ENCODE measurements at regions not wholly inside any gene's neighbourhood (a gene's known extent, or its start where the extent isn't known, plus 50 kb on each side); places are given as distances from the start of the nearest gene placed in this dataset.
"Not testable (repeated sequence)": the region's sequence is repeated elsewhere in the genome, so short reads cannot be mapped to it uniquely, and the experiment has no call there.

- DNase-seq (ENCODE audit: extremely low spot score) = no peak
- 76% methylated on average over 6 of the region's 6 CpGs for WGBS
Observed at GRCh38 chr18:25561918-25562317, 210.0 kb upstream of the ZNF521 start.

GRCh38 chr18:25560369-25560768 lies 208.4 kb upstream of the ZNF521 start:
- DNase-seq (ENCODE audit: extremely low spot score) = no peak
- WGBS = 42% methylated on average over 4 of the region's 4 CpGs
- no peak overlapping the region for H3K27ac ChIP-seq (ENCODE audit: low read depth)
- H3K4me3 ChIP-seq (ENCODE audit: low read depth, low read length) = no peak overlapping the region
- no peaks in the 10 kb centered on the region for H3K4me1 ChIP-seq (ENCODE audit: insufficient read depth)
- no peaks in the 10 kb centered on the region for H3K36me3 ChIP-seq (ENCODE audit: insufficient read depth)

More at GRCh38 chr18:25561918-25562317, 210.0 kb upstream of the ZNF521 start:
- Histone ChIP-seq H3K4me3 (ENCODE audit: low read depth, low read length) (no peak overlapping the region), H3K4me1 (ENCODE audit: insufficient read depth) (no peaks in the 10 kb centered on the region), H3K27ac (ENCODE audit: low read depth) (no peak overlapping the region), H3K36me3 (ENCODE audit: insufficient read depth) (no peaks in the 10 kb centered on the region)

GRCh38 chr18:25557011-25557410 lies 205.0 kb upstream of the ZNF521 start:
- 59% methylated on average over 7 of the region's 7 CpGs for WGBS
- Histone ChIP-seq H3K4me1 (ENCODE audit: insufficient read depth) (no peaks in the 10 kb centered on the region), H3K36me3 (ENCODE audit: insufficient read depth) (no peaks in the 10 kb centered on the region), H3K4me3 (ENCODE audit: low read depth, low read length) (no peak overlapping the region), H3K27ac (ENCODE audit: low read depth) (no peak overlapping the region)
- DNase-seq (ENCODE audit: extremely low spot score) = no peak

GRCh38 chr18:25553631-25554263 lies 201.8 kb upstream of the ZNF521 start:
- 98% methylated on average over 1 of the region's 1 CpG for WGBS
- Histone ChIP-seq H3K4me1 (ENCODE audit: insufficient read depth) (no peaks in the 10 kb centered on the region), H3K4me3 (ENCODE audit: low read depth, low read length) (no peak overlapping the region), H3K36me3 (ENCODE audit: insufficient read depth) (no peaks in the 10 kb centered on the region), H3K27ac (ENCODE audit: low read depth) (no peak overlapping the region)
- DNase-seq (ENCODE audit: extremely low spot score) = no peak

- Histone ChIP-seq H3K4me1 (ENCODE audit: insufficient read depth) (no peaks in the 10 kb centered on the region), H3K27ac (ENCODE audit: low read depth) (no peak overlapping the region), H3K4me3 (ENCODE audit: low read depth, low read length) (no peak overlapping the region), H3K36me3 (ENCODE audit: insufficient read depth) (no peaks in the 10 kb centered on the region)
- 88% methylated on average over 2 of the region's 2 CpGs for WGBS
- DNase-seq (ENCODE audit: extremely low spot score) = no peak
Observed at GRCh38 chr18:25544546-25545287, 192.8 kb upstream of the ZNF521 start.

- Histone ChIP-seq H3K27ac (ENCODE audit: low read depth) (no peak overlapping the region), H3K4me3 (ENCODE audit: low read depth, low read length) (no peak overlapping the region), H3K4me1 (ENCODE audit: insufficient read depth) (no peaks in the 10 kb centered on the region), H3K36me3 (ENCODE audit: insufficient read depth) (no peaks in the 10 kb centered on the region)
- DNase-seq (ENCODE audit: extremely low spot score) = no peak
- 85% methylated on average over 7 of the region's 7 CpGs for WGBS
Observed at GRCh38 chr18:25538175-25538922, 186.4 kb upstream of the ZNF521 start.

- WGBS = 97% methylated on average over 1 of the region's 1 CpG
- no peak for DNase-seq (ENCODE audit: extremely low spot score)
- no peak overlapping the region for H3K4me3 ChIP-seq (ENCODE audit: low read depth, low read length)
- H3K27ac ChIP-seq (ENCODE audit: low read depth) = no peak overlapping the region
- H3K4me1 ChIP-seq (ENCODE audit: insufficient read depth) = no peaks in the 10 kb centered on the region
- no peaks in the 10 kb centered on the region for H3K36me3 ChIP-seq (ENCODE audit: insufficient read depth)
Observed at GRCh38 chr18:25535495-25535894, 183.5 kb upstream of the ZNF521 start.

- Histone ChIP-seq H3K4me3 (ENCODE audit: low read depth, low read length) (no peak overlapping the region), H3K36me3 (ENCODE audit: insufficient read depth) (no peaks in the 10 kb centered on the region), H3K4me1 (ENCODE audit: insufficient read depth) (no peaks in the 10 kb centered on the region), H3K27ac (ENCODE audit: low read depth) (no peak overlapping the region)
- DNase-seq (ENCODE audit: extremely low spot score) = no peak
- 27% methylated on average over 1 of the region's 1 CpG for WGBS
Observed at GRCh38 chr18:25534401-25534800, 182.4 kb upstream of the ZNF521 start.

GRCh38 chr18:25533218-25533617 lies 181.3 kb upstream of the ZNF521 start:
- Histone ChIP-seq H3K36me3 (ENCODE audit: insufficient read depth) (no peaks in the 10 kb centered on the region), H3K27ac (ENCODE audit: low read depth) (no peak overlapping the region), H3K4me3 (ENCODE audit: low read depth, low read length) (no peak overlapping the region), H3K4me1 (ENCODE audit: insufficient read depth) (no peaks in the 10 kb centered on the region)
- no peak for DNase-seq (ENCODE audit: extremely low spot score)
- WGBS = 91% methylated on average over 4 of the region's 4 CpGs

- no peak overlapping the region for H3K27ac ChIP-seq (ENCODE audit: low read depth)
- DNase-seq (ENCODE audit: extremely low spot score) = no peak
- H3K4me3 ChIP-seq (ENCODE audit: low read depth, low read length) = no peak overlapping the region
- WGBS = 64% methylated on average over 3 of the region's 3 CpGs
- H3K4me1 ChIP-seq (ENCODE audit: insufficient read depth) = no peaks in the 10 kb centered on the region
- no peaks in the 10 kb centered on the region for H3K36me3 ChIP-seq (ENCODE audit: insufficient read depth)
Observed at GRCh38 chr18:25531207-25531606, 179.2 kb upstream of the ZNF521 start.

GRCh38 chr18:25525789-25526188 lies 173.8 kb upstream of the ZNF521 start:
- not testable (repeated sequence) for H3K4me3 ChIP-seq (ENCODE audit: low read depth, low read length); H3K36me3 ChIP-seq (ENCODE audit: insufficient read depth); DNase-seq (ENCODE audit: extremely low spot score); H3K4me1 ChIP-seq (ENCODE audit: insufficient read depth); H3K27ac ChIP-seq (ENCODE audit: low read depth)
- 57% methylated on average over 1 of the region's 1 CpG for WGBS

GRCh38 chr18:25518716-25519053 lies 166.7 kb upstream of the ZNF521 start:
- Histone ChIP-seq H3K27ac (ENCODE audit: low read depth) (no peak overlapping the region), H3K4me3 (ENCODE audit: low read depth, low read length) (no peak overlapping the region), H3K36me3 (ENCODE audit: insufficient read depth) (no peaks in the 10 kb centered on the region), H3K4me1 (ENCODE audit: insufficient read depth) (no peaks in the 10 kb centered on the region)
- WGBS = 72% methylated on average over 3 of the region's 3 CpGs
- no peak for DNase-seq (ENCODE audit: extremely low spot score)

- no peak for DNase-seq (ENCODE audit: extremely low spot score)
- Histone ChIP-seq H3K4me1 (ENCODE audit: insufficient read depth) (no peaks in the 10 kb centered on the region), H3K27ac (ENCODE audit: low read depth) (no peak overlapping the region), H3K4me3 (ENCODE audit: low read depth, low read length) (no peak overlapping the region), H3K36me3 (ENCODE audit: insufficient read depth) (no peaks in the 10 kb centered on the region)
- whole genome bisulfite sequencing = 23% methylated on average over 6 of the region's 6 CpGs
Observed at GRCh38 chr18:25517881-25518715, 166.1 kb upstream of the ZNF521 start.
